ENCODE measurements at regions not wholly inside any gene's neighbourhood (a gene's known extent, or its start where the extent isn't known, plus 50 kb on each side); places are given as distances from the start of the nearest gene placed in this dataset.

- TF ChIP-seq CTCF (IDR thresholded peaks at IDR 0.05; ENCODE audit: insufficient read depth, low read depth, low read length), result no peak
- no peak for DNase-seq (ENCODE audit: low read depth)
- no peak overlapping the region for H3K4me3 ChIP-seq (ENCODE audit: low read depth, low read length)
Measured at GRCh38 chr6:89028774-89029173, 51.8 kb upstream of the PNRC1 start.

- TF ChIP-seq CTCF (IDR thresholded peaks at IDR 0.05; ENCODE audit: insufficient read depth, low read depth, low read length), result no peak
- DNase-seq (ENCODE audit: low read depth), result no peak
- no peak overlapping the region for H3K4me3 ChIP-seq (ENCODE audit: low read depth, low read length)
Measured at GRCh38 chr6:89027756-89028155, 52.8 kb upstream of the PNRC1 start.

GRCh38 chr6:89026151-89026550 lies 54.4 kb upstream of the PNRC1 start:
- no peak for TF ChIP-seq CTCF (IDR thresholded peaks at IDR 0.05; ENCODE audit: insufficient read depth, low read depth, low read length)
- DNase-seq (ENCODE audit: low read depth), result no peak
- no peak overlapping the region for H3K4me3 ChIP-seq (ENCODE audit: low read depth, low read length)

GRCh38 chr6:89025633-89026032 lies 54.9 kb upstream of the PNRC1 start:
- no peak for DNase-seq (ENCODE audit: low read depth)
- H3K4me3 ChIP-seq (ENCODE audit: low read depth, low read length), result no peak overlapping the region
- no peak for TF ChIP-seq CTCF (IDR thresholded peaks at IDR 0.05; ENCODE audit: insufficient read depth, low read depth, low read length)

- H3K4me3 ChIP-seq (ENCODE audit: low read depth, low read length), result no peak overlapping the region
- DNase-seq (ENCODE audit: low read depth), result no peak
- no peak for TF ChIP-seq CTCF (IDR thresholded peaks at IDR 0.05; ENCODE audit: insufficient read depth, low read depth, low read length)
Measured at GRCh38 chr6:89024456-89024855, 56.1 kb upstream of the PNRC1 start.

- DNase-seq (ENCODE audit: low read depth), result peak; percentile 9
- no peak overlapping the region for H3K4me3 ChIP-seq (ENCODE audit: low read depth, low read length)
- no peak for TF ChIP-seq CTCF (IDR thresholded peaks at IDR 0.05; ENCODE audit: insufficient read depth, low read depth, low read length)
Measured at GRCh38 chr6:89023591-89024441, 56.7 kb upstream of the PNRC1 start.

- no peak overlapping the region for H3K4me3 ChIP-seq (ENCODE audit: low read depth, low read length)
- TF ChIP-seq CTCF (IDR thresholded peaks at IDR 0.05; ENCODE audit: insufficient read depth, low read depth, low read length), result no peak
- peak; percentile 60 for DNase-seq (ENCODE audit: low read depth)
Measured at GRCh38 chr6:89022798-89023197, 57.8 kb upstream of the PNRC1 start.

All from fibroblast of villous mesenchyme (primary cell).